Testis (tissue), 2 donors: ENCODE measurements at regions not wholly inside any gene's neighbourhood (a gene's known extent, or its start where the extent isn't known, plus 50 kb on each side); places are given as distances from the start of the nearest gene placed in this dataset.

Experiments
- CTCF ChIP-seq, 3 experiments: fragments of 450-650 bp in 2 of 3; fragments of 200-600 bp in 1 of 3; sonication (generic) in 1 of 3; IDR thresholded peaks; one replicate each; pipeline ENCODE4 v1.5.1; 2016 to 2019; ENCODE audit warnings: antibody characterized with exemption in 3 of 3, mild to moderate bottlenecking in 2 of 3, moderate library complexity in 1 of 3
- POLR2A ChIP-seq: fragments of 450-650 bp; IDR thresholded peaks from one replicate; pipeline ENCODE4 v1.6.1; 2017; ENCODE audit warnings: antibody characterized with exemption, mild to moderate bottlenecking, moderate library complexity

GRCh38 chr6:53995935-53996334 is 115.3 kb upstream of the MLIP start:
- TF ChIP-seq CTCF (IDR thresholded peaks at IDR 0.05) (no peak), POLR2A (no peak)
